ENCODE measurements at regions not wholly inside any gene's neighbourhood (a gene's known extent, or its start where the extent isn't known, plus 50 kb on each side); places are given as distances from the start of the nearest gene placed in this dataset.

GRCh38 chr1:62917314-62917713 lies 133.4 kb downstream of the ATG4C start:
- no peak for DNase-seq

GRCh38 chr1:62917805-62918204 lies 133.9 kb downstream of the ATG4C start:
- no peak for DNase-seq

- no peak for DNase-seq
Observed at GRCh38 chr1:62918700-62919099, 134.8 kb downstream of the ATG4C start.

- no peak for DNase-seq
Observed at GRCh38 chr1:62922006-62922405, 138.1 kb downstream of the ATG4C start.

GRCh38 chr1:62924983-62925790 lies 141.3 kb downstream of the ATG4C start:
- DNase-seq: no peak

GRCh38 chr1:62926681-62927252 lies 142.8 kb downstream of the ATG4C start:
- DNase-seq: no peak

- no peak for DNase-seq
Observed at GRCh38 chr1:62928885-62929284, 145.0 kb downstream of the ATG4C start.

GRCh38 chr1:62937634-62938296 lies 153.8 kb downstream of the ATG4C start:
- no peak for DNase-seq

GRCh38 chr1:62941780-62942179 lies 157.8 kb downstream of the ATG4C start:
- DNase-seq: peak in 1 of 58 donors; percentile 8

- DNase-seq: no peak
Observed at GRCh38 chr1:62946511-62946910, 162.6 kb downstream of the ATG4C start.

GRCh38 chr1:62951428-62951827 lies 167.5 kb downstream of the ATG4C start:
- no peak for DNase-seq

GRCh38 chr1:62952596-62952995 lies 168.7 kb downstream of the ATG4C start:
- DNase-seq: no peak

- peak in 2 of 58 donors; percentile 0 to 2 for DNase-seq
Observed at GRCh38 chr1:62953633-62954032, 169.7 kb downstream of the ATG4C start.

GRCh38 chr1:62954758-62955157 lies 170.8 kb downstream of the ATG4C start:
- no peak for DNase-seq

- DNase-seq: no peak
Observed at GRCh38 chr1:62955666-62956065, 171.7 kb downstream of the ATG4C start.

- no peak for DNase-seq
Observed at GRCh38 chr1:62962014-62962812, 178.3 kb downstream of the ATG4C start.

GRCh38 chr1:62962901-62963776 lies 179.2 kb downstream of the ATG4C start:
- peak in 7 of 58 donors; percentile 0 to 4 (median 2) for DNase-seq

GRCh38 chr1:62964141-62964540 lies 180.2 kb downstream of the ATG4C start:
- no peak for DNase-seq

GRCh38 chr1:62967031-62967430 lies 183.1 kb downstream of the ATG4C start:
- DNase-seq: no peak

- DNase-seq: no peak
Observed at GRCh38 chr1:62977366-62977765, 193.4 kb downstream of the ATG4C start.

GRCh38 chr1:62978741-62979140 lies 194.8 kb downstream of the ATG4C start:
- no peak for DNase-seq
